Keratinocyte (primary cell): ENCODE measurements at regions not wholly inside any gene's neighbourhood (a gene's known extent, or its start where the extent isn't known, plus 50 kb on each side); places are given as distances from the start of the nearest gene placed in this dataset.

ENCODE experiments used
- DNase-seq: peaks from one replicate; pipeline ENCODE4 v3.0.0-alpha.2; 2011; ENCODE audit warnings: low read depth, missing footprints, low spot score
- FAIRE-seq: peaks from 2 replicates; lab custom pipeline; 2011; peaks lifted over from hg19 to GRCh38; lab: Jason Lieb, UNC
- H2AFZ ChIP-seq: 2 replicates; pipeline ENCODE4 v1.6.0; 2012; ENCODE audit warnings: low read length, control low read depth, inconsistent platforms; ENCODE audit not compliant: control insufficient read depth
- H3K27ac ChIP-seq: 2 replicates; pipeline ENCODE4 v1.5.1; 2011; ENCODE audit warnings: low read length; ENCODE audit not compliant: control insufficient read depth, insufficient read depth
- H3K27me3 ChIP-seq: 3 replicates; pipeline ENCODE4 v1.6.0; 2011; ENCODE audit warnings: low read length; ENCODE audit not compliant: control insufficient read depth, insufficient read depth; ENCODE audit errors: extremely low read depth
- H3K36me3 ChIP-seq, 2 experiments: 2 replicates in 1 of 2; 3 replicates in 1 of 2; pipeline ENCODE4 v1.5.1; 2011; ENCODE audit warnings: low read length in 2 of 2, mild to moderate bottlenecking in 1 of 2; ENCODE audit not compliant: control insufficient read depth in 2 of 2, insufficient read depth in 2 of 2; ENCODE audit errors: extremely low read depth in 1 of 2
- H3K4me1 ChIP-seq: 3 replicates; pipeline ENCODE4 v1.5.1; 2011; ENCODE audit warnings: low read length; ENCODE audit not compliant: control insufficient read depth, insufficient read depth; ENCODE audit errors: extremely low read depth
- H3K4me2 ChIP-seq: 3 replicates; pipeline ENCODE4 v1.6.0; 2011; ENCODE audit warnings: low read depth, low read length; ENCODE audit not compliant: control insufficient read depth, insufficient read depth; ENCODE audit errors: extremely low read depth
- H3K4me3 ChIP-seq, 3 experiments: fragments of 200-600 bp in 1 of 3; sonication (generic) in 1 of 3; 2 replicates in 2 of 3; 3 replicates in 1 of 3; pipeline ENCODE4 v1.5.1; 2011 to 2016; ENCODE audit warnings: low read length in 3 of 3, mild to moderate bottlenecking in 3 of 3, control low read depth in 2 of 3, inconsistent platforms in 1 of 3, low read depth in 1 of 3, mixed read lengths in 1 of 3, mixed run types in 1 of 3, moderate library complexity in 1 of 3; ENCODE audit not compliant: control insufficient read depth in 2 of 3, insufficient read depth in 2 of 3; ENCODE audit errors: extremely low read depth in 1 of 3
- H3K79me2 ChIP-seq: 2 replicates; pipeline ENCODE4 v1.6.0; 2012; ENCODE audit warnings: low read length; ENCODE audit not compliant: control insufficient read depth, insufficient read depth
- H3K9ac ChIP-seq: 3 replicates; pipeline ENCODE4 v1.6.0; 2011; ENCODE audit warnings: low read length; ENCODE audit not compliant: control insufficient read depth, insufficient read depth; ENCODE audit errors: extremely low read depth
- H3K9me1 ChIP-seq: 3 replicates; pipeline ENCODE4 v1.6.0; 2011; ENCODE audit warnings: low read length; ENCODE audit not compliant: control insufficient read depth, insufficient read depth; ENCODE audit errors: extremely low read depth
- H3K9me3 ChIP-seq: 2 replicates; pipeline ENCODE4 v1.5.1; 2012; ENCODE audit warnings: low read depth, low read length; ENCODE audit not compliant: control insufficient read depth
- H4K20me1 ChIP-seq: 3 replicates; pipeline ENCODE4 v1.6.0; 2011; ENCODE audit warnings: low read length; ENCODE audit not compliant: control insufficient read depth, insufficient read depth; ENCODE audit errors: extremely low read depth
- EZH2 ChIP-seq: IDR thresholded peaks from one replicate; pipeline ENCODE4 v1.6.1; 2012; ENCODE audit warnings: inconsistent platforms, mild to moderate bottlenecking, low read length, moderate library complexity
- dilution Hi-C: fragments of 300-500 bp; cut with MboI; formaldehyde crosslinking; loops from one replicate; pipeline ENCODE4 v1.7.0; 2020; ENCODE audit warnings: low sequenced_read_pairs; ENCODE audit not compliant: extremely low pct_ligation_motif_present
- TF ChIP-seq, protein P1 (sequence below), 3 experiments: IDR thresholded peaks in 1 of 3; conservative IDR thresholded peaks in 1 of 3; optimal IDR thresholded peaks in 1 of 3; 2 replicates in 2 of 3; 3 replicates in 1 of 3; pipeline versions ENCODE3 to v1.5.1; 2011; ENCODE audit warnings: low read length in 3 of 3, mild to moderate bottlenecking in 3 of 3, moderate library complexity in 2 of 3, control low read depth in 1 of 3, inconsistent platforms in 1 of 3; ENCODE audit not compliant: insufficient read depth in 2 of 3; ENCODE audit errors: extremely low read depth in 1 of 3

DNA sequence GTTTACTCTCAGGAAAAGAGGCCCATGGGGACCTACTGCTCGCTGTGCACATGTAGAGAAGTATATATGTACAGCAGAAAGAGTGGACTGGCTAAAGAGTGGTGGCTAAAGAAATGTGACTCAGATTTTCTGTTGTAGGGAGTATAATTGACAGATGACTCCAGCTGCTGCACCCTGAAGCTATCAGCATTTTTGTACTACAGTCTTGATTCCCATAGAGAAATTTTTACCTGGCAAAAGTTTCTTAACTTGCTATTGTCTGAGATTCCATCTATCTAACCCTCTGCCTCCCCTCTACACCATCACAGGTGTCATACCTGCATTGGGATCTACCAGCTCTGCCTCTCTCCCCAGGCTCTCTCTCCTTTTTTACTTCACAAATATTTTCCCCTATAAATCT is 296.0 kb upstream of the KYNU start:
- H3K79me2 ChIP-seq: no peaks in the 10 kb centered on the region
- no peak overlapping the region for H3K4me3 ChIP-seq
- H3K9me3 ChIP-seq: no peaks in the 10 kb centered on the region
- H2AFZ ChIP-seq: no peak overlapping the region
- H3K9ac ChIP-seq: no peak overlapping the region
- H4K20me1 ChIP-seq: no peaks in the 10 kb centered on the region
- H3K27ac ChIP-seq: no peak overlapping the region
- H3K27me3 ChIP-seq: no peaks in the 10 kb centered on the region
- TF ChIP-seq, protein P1, sequence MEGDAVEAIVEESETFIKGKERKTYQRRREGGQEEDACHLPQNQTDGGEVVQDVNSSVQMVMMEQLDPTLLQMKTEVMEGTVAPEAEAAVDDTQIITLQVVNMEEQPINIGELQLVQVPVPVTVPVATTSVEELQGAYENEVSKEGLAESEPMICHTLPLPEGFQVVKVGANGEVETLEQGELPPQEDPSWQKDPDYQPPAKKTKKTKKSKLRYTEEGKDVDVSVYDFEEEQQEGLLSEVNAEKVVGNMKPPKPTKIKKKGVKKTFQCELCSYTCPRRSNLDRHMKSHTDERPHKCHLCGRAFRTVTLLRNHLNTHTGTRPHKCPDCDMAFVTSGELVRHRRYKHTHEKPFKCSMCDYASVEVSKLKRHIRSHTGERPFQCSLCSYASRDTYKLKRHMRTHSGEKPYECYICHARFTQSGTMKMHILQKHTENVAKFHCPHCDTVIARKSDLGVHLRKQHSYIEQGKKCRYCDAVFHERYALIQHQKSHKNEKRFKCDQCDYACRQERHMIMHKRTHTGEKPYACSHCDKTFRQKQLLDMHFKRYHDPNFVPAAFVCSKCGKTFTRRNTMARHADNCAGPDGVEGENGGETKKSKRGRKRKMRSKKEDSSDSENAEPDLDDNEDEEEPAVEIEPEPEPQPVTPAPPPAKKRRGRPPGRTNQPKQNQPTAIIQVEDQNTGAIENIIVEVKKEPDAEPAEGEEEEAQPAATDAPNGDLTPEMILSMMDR (optimal IDR thresholded peaks at IDR 0.05 in 1 of 3, IDR thresholded peaks at IDR 0.05 in 1 of 3, conservative IDR thresholded peaks at IDR 0.05 in 1 of 3; ENCODE audit: extremely low read depth in 1 of 3, insufficient read depth in 2 of 3, low read length in 3 of 3): no peak
- TF ChIP-seq EZH2: no peak
- DNase-seq: no peak
- H3K36me3 ChIP-seq: no peaks in the 10 kb centered on the region
- dilution Hi-C loops: no loop called here
- FAIRE-seq: no peak
- H3K9me1 ChIP-seq: no peaks in the 10 kb centered on the region
- H3K4me1 ChIP-seq: no peaks in the 10 kb centered on the region
- H3K4me2 ChIP-seq: no peak overlapping the region

DNA sequence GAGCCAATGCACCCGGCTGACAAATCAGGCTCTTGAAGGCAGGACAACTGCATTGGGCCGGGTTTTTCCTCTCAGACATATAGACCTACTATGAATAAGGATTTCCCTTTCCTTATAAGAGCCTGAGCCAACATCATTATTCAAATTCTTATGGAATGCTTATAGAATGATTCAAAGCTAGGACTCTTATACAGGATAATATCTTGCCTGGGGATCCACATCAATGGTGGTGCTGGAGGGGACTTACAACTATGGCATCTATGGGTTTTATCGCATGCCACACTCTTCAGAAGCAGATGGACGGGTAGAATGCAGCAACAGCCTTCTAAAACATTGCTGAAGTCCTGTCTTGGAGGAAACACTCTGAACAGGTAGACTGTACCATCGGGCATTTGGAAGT is 296.8 kb upstream of the KYNU start:
- H2AFZ ChIP-seq: no peak overlapping the region
- H3K4me3 ChIP-seq: no peak overlapping the region
- H3K27ac ChIP-seq: no peak overlapping the region
- FAIRE-seq: no peak
- no peaks in the 10 kb centered on the region for H4K20me1 ChIP-seq
- dilution Hi-C loops: no loop called here
- no peaks in the 10 kb centered on the region for H3K27me3 ChIP-seq
- H3K9me3 ChIP-seq: no peaks in the 10 kb centered on the region
- no peaks in the 10 kb centered on the region for H3K36me3 ChIP-seq
- no peak for TF ChIP-seq EZH2
- TF ChIP-seq, protein P1 (optimal IDR thresholded peaks at IDR 0.05 in 1 of 3, IDR thresholded peaks at IDR 0.05 in 1 of 3, conservative IDR thresholded peaks at IDR 0.05 in 1 of 3; ENCODE audit: extremely low read depth in 1 of 3, insufficient read depth in 2 of 3, low read length in 3 of 3): no peak
- no peak overlapping the region for H3K9ac ChIP-seq
- no peak for DNase-seq
- no peak overlapping the region for H3K4me2 ChIP-seq
- H3K4me1 ChIP-seq: no peaks in the 10 kb centered on the region
- no peaks in the 10 kb centered on the region for H3K79me2 ChIP-seq
- no peaks in the 10 kb centered on the region for H3K9me1 ChIP-seq
